DMS 273 (cell line): ENCODE measurements at regions not wholly inside any gene's neighbourhood (a gene's known extent, or its start where the extent isn't known, plus 50 kb on each side); places are given as distances from the start of the nearest gene placed in this dataset.
"Not testable (repeated sequence)": the region's sequence is repeated elsewhere in the genome, so short reads cannot be mapped to it uniquely, and the experiment has no call there.

ENCODE experiments used
- DNase-seq: peaks from one replicate; lab custom pipeline; 2025; ENCODE audit not compliant: unreplicated experiment; lab: John Stamatoyannopoulos, UW

DNA sequence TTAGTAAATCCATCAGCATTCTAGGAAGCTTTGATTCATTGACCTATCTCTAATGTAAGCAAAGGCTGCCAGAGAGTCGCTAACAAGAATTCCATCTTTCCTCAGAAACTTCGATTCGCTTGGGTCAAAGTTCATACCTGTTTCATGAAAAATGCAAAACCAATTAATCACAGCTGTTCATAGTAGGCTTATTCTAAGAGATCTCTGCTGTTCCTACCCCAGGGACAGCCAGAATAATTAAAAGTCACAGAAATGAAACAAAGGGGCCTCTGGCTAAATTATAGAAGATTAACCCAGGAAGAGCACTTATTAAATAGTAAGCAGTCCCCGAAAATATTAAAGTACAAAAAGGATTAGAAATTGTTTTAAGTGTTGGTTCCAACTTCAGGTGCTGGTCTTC is 280.1 kb upstream of the FRG2C start:
- DNase-seq = not testable (repeated sequence)

- not testable (repeated sequence) for DNase-seq
These were observed 275.5 kb upstream of the FRG2C start for GRCh38 chr3:75388486-75389124.

GRCh38 chr3:75393288-75393694 is 270.8 kb upstream of the FRG2C start:
- DNase-seq = not testable (repeated sequence)

- DNase-seq = not testable (repeated sequence)
These were observed 270.0 kb upstream of the FRG2C start for GRCh38 chr3:75394102-75394501.

DNA sequence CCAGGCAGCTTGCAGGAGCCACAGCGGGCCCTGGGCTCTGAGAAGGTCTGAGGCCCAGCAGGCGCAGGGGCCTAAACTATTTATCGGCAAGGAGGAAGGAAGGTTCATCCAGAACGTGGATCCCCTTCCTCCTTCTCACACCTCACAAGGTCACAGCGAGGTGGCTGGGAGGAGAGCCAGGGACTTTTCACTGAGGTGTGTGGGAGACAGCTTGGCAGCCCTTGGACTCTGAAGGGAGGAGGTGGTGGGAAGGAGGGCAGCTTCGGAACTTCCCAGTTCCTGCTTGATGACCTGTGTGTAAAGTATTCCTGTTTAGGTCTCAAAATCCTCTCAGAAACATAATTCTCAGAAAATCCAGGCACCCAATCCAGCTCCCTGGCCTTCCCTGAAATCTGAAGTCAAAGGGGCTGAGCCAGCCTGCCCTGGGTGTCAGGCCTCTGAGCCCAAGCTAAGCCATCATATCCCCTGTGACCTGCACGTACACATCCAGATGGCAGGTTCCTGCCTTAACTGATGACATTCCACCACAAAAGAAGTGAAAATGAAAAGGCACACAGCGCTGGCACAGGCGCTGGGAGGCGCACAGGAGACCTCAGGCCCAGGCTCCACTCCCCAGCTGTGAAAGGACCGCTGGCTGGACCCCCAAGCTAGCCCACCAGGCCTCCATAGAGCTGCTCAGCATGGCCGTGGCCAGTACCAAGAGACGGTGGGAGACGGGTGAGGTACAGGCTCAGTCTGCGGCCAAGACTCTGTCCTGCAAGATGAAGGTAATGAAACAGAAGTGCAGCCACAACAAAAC is 269.4 kb upstream of the FRG2C start:
- DNase-seq = not testable (repeated sequence)

GRCh38 chr3:75395580-75396315 is 268.4 kb upstream of the FRG2C start:
- DNase-seq = no peak

DNA sequence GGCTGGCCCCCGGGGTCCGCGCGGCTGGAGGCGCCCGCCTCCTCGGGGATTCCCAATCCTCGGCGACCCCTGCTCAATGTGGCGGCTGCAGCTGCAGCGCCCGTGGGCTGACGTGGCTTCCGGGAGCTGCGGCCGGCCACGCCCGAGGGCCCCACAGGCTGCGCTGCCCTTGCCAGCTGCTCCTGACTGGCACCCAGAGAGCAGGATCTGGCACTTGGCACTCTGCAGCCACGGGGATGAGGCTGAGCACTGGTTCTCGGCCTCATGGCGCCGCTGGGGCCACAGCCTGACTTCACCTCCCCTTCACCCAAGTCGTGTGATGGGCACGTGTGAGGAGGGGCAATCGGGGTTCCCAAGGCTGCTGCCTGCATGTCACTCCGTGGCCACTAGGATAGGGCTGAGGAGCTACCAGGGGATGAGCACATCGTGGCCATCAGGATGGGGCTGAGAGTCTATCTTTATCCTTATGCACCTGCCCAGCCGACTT is 267.8 kb upstream of the FRG2C start:
- peak; percentile 52 for DNase-seq

GRCh38 chr3:75397486-75397885 is 266.6 kb upstream of the FRG2C start:
- not testable (repeated sequence) for DNase-seq

DNA sequence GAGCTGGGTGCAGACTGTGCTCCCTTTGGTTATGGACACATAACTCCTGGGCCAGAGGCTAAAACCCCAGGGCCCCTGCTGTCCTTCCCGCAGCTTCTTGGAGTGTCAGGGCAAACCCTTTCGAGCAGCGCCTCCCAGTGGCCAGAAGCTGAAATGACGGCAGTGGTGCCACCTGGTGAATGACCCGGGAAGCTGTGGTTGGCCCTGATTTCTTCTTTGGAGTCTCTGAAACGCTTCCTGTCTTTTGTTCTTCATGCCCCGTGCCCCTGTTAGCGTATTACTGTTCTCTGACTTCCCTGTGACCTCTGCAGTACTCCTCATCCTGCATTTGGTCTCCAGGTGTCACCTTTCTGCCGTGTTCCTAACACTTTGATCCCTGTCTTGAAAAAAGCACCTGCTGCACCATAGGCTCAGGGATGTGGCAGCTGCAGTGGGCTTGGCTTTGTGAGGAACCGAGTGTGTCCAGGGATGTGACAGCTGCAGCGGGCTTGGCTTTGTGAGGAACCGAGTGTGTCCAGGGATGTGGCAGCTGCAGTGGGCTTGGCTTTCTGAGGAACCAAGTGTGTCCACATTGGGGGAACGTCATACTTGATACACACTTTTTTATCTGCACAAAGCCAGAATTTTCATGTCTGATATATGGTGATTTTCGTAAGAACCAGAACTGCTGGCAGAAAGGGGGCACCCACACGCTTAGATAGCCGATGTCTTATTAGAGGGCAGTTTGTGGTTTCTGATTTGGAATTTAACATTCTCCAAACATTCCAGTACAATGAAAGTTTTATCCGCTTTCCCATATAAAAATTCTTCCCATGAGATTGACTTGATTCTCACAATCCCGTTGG is 241.8 kb upstream of the FRG2C start:
- peak; percentile 41 for DNase-seq

DNA sequence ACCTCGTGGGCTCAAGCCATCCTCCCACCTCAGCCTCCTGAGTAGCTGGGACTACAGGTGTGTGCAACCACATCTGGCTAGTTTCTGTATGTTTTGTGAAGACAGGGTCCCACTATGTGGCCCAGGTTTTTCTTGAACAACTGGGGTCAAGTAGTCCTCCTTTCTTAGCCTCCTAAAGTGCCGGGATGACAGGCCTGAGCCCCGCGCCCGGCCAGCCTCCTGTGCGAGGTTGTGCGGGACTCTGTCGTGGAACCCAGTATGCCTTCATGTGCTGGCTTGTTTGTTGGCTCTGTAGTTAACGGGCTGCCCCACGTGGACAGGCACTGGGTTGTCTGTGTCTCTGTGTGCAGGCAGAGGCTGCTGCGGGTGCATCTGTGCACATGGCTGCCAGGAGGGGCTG is 238.7 kb upstream of the FRG2C start:
- not testable (repeated sequence) for DNase-seq

- DNase-seq = not testable (repeated sequence)
These were observed 236.6 kb upstream of the FRG2C start for GRCh38 chr3:75427486-75427885.

GRCh38 chr3:75427906-75428305 is 236.2 kb upstream of the FRG2C start:
- not testable (repeated sequence) for DNase-seq

DNA sequence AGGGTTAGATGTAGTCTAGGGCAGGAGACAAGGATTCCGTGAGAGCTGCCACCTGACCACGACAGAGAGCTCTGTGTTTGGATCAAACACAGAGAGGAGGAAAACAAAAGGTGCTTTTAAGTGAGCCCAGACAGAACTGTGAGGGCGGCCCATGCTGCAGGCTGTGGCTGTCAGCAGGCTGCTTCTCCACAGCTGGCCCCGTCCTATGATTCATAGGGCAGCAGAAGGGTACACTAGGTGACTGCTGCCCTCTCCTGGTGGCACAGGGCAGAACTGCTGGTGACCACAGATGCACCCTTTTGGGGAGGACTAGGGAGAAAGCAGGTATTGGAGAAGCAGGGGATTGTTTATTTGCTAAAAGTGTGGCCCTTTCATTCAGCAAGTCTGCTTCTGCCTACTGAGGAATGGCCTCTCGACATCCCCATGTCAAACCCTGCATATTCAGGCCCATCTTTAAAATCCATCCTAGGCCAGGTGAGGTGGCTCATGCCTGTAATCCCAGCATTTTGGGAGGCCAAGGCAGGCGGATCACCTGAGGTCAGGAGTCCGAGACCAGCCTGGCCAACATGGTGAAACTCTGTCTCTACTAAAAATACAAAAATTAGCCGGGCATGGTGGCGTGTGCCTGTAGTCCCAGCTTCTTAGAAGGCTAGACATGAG is 234.4 kb upstream of the FRG2C start:
- DNase-seq = peak; percentile 77

DNA sequence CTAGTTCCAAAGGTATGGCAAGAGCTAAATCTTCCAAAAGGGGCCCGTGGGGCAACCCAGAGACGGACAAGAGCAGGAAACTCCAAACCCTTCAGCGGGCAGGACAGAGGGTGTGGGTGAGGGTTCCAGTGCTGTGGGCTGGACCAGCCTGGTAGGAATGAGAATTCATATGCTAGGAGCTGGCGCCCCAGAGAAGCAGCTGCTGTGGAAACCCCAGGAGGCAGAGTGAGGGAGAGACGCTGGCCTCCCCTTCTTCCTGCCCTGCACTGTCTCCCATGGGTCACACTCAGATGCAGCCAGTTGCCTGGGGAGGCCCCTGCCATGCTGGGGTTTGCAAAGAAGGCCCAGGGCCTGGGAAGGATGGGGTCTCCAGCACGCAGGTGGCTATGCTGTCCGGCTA is 233.7 kb upstream of the FRG2C start:
- not testable (repeated sequence) for DNase-seq

DNA sequence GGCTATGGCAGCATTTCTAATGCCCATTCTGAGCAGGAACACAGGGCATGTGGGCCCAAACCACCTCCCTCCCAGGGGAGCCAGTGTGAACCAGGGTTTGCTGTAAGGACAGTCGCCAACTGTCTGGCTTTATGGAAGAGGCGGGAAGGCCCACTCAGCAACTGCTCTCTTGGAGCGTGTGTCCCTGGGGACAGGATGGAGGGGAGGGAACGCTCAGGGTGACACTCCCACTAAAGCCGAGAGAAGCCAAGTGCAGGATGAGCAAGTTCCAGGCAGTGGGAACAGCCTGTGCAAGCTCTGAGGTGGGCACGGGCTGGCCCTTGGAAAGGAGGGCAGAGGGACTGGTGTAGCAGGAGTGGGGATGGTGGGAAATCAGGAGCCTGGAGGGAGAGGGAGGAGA is 233.0 kb upstream of the FRG2C start:
- DNase-seq = not testable (repeated sequence)

DNA sequence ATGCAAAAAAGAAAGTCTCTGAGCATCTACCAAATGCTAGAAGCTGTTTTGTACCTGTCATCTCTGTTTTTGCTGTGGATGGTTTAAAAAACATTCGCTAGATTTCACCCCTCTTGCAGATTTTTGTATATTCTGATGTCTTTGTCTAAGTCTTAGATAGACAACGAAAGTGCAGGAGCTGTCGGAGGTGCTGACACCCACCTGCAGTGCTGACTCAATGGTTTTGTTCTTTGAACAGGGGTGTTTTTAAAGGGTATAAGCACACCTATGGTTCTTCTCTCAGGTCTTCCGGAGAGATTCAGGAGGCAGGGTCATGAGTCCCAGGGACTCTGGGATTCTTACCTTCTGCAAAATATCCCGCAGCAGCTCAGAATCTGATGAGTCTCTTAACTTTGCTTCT is 231.7 kb upstream of the FRG2C start:
- not testable (repeated sequence) for DNase-seq

DNA sequence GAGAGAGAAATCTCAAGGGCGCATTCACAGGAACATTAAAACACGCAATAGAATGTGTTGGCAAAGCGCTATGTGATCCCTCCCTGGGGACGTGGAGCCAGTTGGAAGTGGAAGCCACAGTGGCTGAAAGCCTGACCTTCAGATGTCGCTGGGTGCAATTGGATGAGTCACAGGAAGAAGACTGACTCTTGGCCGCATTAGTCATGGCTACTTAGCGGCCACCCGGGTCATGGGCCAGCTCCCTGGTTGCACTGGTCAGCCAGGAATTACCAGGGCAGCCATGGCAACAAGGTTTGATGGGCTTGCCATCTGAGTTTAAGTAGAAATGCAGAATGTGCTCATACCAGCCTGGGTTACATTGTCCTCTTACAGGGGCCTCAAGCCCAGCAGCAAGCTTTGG is 231.2 kb upstream of the FRG2C start:
- not testable (repeated sequence) for DNase-seq

- not testable (repeated sequence) for DNase-seq
These were observed 230.8 kb upstream of the FRG2C start for GRCh38 chr3:75433295-75433694.

GRCh38 chr3:75434276-75434912 is 229.7 kb upstream of the FRG2C start:
- peak; percentile 43 for DNase-seq
